Astrocyte (in vitro differentiated cells and primary cell): ENCODE measurements at regions not wholly inside any gene's neighbourhood (a gene's known extent, or its start where the extent isn't known, plus 50 kb on each side); places are given as distances from the start of the nearest gene placed in this dataset.

ENCODE experiments used
- DNase-seq: peaks from one replicate; pipeline ENCODE4 v3.0.0-alpha.2; 2010; ENCODE audit warnings: low read depth
- FAIRE-seq: peaks from 2 replicates; lab custom pipeline; 2011; peaks lifted over from hg19 to GRCh38; lab: Jason Lieb, UNC
- H2AFZ ChIP-seq: 2 replicates; pipeline ENCODE4 v1.6.0; 2012; ENCODE audit warnings: low read depth, low read length, inconsistent platforms
- H3K27ac ChIP-seq: 2 replicates; pipeline ENCODE4 v1.5.1; 2011; ENCODE audit warnings: low read depth, low read length, inconsistent platforms
- H3K27me3 ChIP-seq: 2 replicates; pipeline ENCODE4 v1.6.0; 2011; ENCODE audit warnings: low read length, inconsistent platforms; ENCODE audit not compliant: insufficient read depth
- H3K36me3 ChIP-seq: 2 replicates; pipeline ENCODE4 v1.5.1; 2011; ENCODE audit warnings: low read length, inconsistent platforms; ENCODE audit not compliant: insufficient read depth
- H3K4me1 ChIP-seq: 2 replicates; pipeline ENCODE4 v1.5.1; 2011; ENCODE audit warnings: low read length, inconsistent platforms; ENCODE audit not compliant: insufficient read depth
- H3K4me2 ChIP-seq: 2 replicates; pipeline ENCODE4 v1.6.0; 2012; ENCODE audit warnings: low read length, inconsistent platforms
- H3K4me3 ChIP-seq: 2 replicates; pipeline ENCODE4 v1.5.1; 2011; ENCODE audit warnings: low read depth, mild to moderate bottlenecking, low read length, inconsistent platforms; ENCODE audit not compliant: insufficient read depth
- H3K79me2 ChIP-seq: 2 replicates; pipeline ENCODE4 v1.6.0; 2012; ENCODE audit warnings: mild to moderate bottlenecking, low read length, inconsistent platforms; ENCODE audit not compliant: insufficient read depth
- H3K9ac ChIP-seq: 2 replicates; pipeline ENCODE4 v1.6.0; 2012; ENCODE audit warnings: mild to moderate bottlenecking, low read length, inconsistent platforms
- H3K9me3 ChIP-seq: 2 replicates; pipeline ENCODE4 v1.5.1; 2012; ENCODE audit warnings: low read depth, mild to moderate bottlenecking, low read length, inconsistent platforms; ENCODE audit not compliant: insufficient read depth
- H4K20me1 ChIP-seq: 2 replicates; pipeline ENCODE4 v1.6.0; 2012; ENCODE audit warnings: low read length, inconsistent platforms; ENCODE audit not compliant: insufficient read depth
- H3K27ac Mint-ChIP-seq: one replicate; pipeline ENCODE4 v1.8.0; 2021; ENCODE audit warnings: mild to moderate bottlenecking, mixed read lengths; ENCODE audit not compliant: unreplicated experiment
- H3K27me3 Mint-ChIP-seq: one replicate; pipeline ENCODE4 v1.8.0; 2021; ENCODE audit warnings: low read depth, mixed read lengths; ENCODE audit not compliant: unreplicated experiment
- H3K36me3 Mint-ChIP-seq: one replicate; pipeline ENCODE4 v1.8.0; 2021; ENCODE audit warnings: low read depth, mixed read lengths; ENCODE audit not compliant: unreplicated experiment
- H3K4me1 Mint-ChIP-seq: one replicate; pipeline ENCODE4 v1.8.0; 2021; ENCODE audit warnings: low read depth, mixed read lengths; ENCODE audit not compliant: unreplicated experiment
- H3K4me3 Mint-ChIP-seq: one replicate; pipeline ENCODE4 v1.8.0; 2021; ENCODE audit warnings: mild to moderate bottlenecking, moderate library complexity, mixed read lengths; ENCODE audit not compliant: unreplicated experiment
- H3K9me3 Mint-ChIP-seq: one replicate; pipeline ENCODE4 v1.8.0; 2021; ENCODE audit warnings: mild to moderate bottlenecking, mixed read lengths; ENCODE audit not compliant: unreplicated experiment
- CTCF ChIP-seq: IDR thresholded peaks from 2 replicates; pipeline ENCODE4 v1.5.1; 2011; ENCODE audit warnings: low read depth, mild to moderate bottlenecking, inconsistent platforms, low read length, moderate library complexity; ENCODE audit not compliant: insufficient read depth
- EZH2 ChIP-seq: IDR thresholded peaks from 2 replicates; pipeline ENCODE4 v1.6.1; 2012; ENCODE audit warnings: mild to moderate bottlenecking, low read length, inconsistent platforms; ENCODE audit not compliant: insufficient read depth

- peaks cover 5% of the 10 kb centered on the region for H3K27me3 Mint-ChIP-seq
- Histone ChIP-seq H3K4me3 (no peak overlapping the region), H3K4me1 (no peaks in the 10 kb centered on the region), H3K27ac (no peak overlapping the region), H3K36me3 (no peaks in the 10 kb centered on the region), H3K9ac (no peak overlapping the region), H3K9me3 (no peaks in the 10 kb centered on the region), H2AFZ (no peak overlapping the region), H3K79me2 (no peaks in the 10 kb centered on the region), H4K20me1 (no peaks in the 10 kb centered on the region), H3K4me2 (no peak overlapping the region), H3K27me3 (no peaks in the 10 kb centered on the region)
- H3K27ac Mint-ChIP-seq = no peak overlapping the region
- no peak for TF ChIP-seq CTCF
- no peak overlapping the region for H3K4me3 Mint-ChIP-seq
- DNase-seq (no peak), FAIRE-seq (no peak)
- H3K36me3 Mint-ChIP-seq = no peaks in the 10 kb centered on the region
- no peaks in the 10 kb centered on the region for H3K9me3 Mint-ChIP-seq
- no peaks in the 10 kb centered on the region for H3K4me1 Mint-ChIP-seq
Measured at GRCh38 chr6:20036141-20036677, 176.1 kb downstream of the MBOAT1 start.

GRCh38 chr6:20038410-20039204 is 173.7 kb downstream of the MBOAT1 start:
- no peaks in the 10 kb centered on the region for H3K9me3 ChIP-seq
- H3K79me2 ChIP-seq = no peaks in the 10 kb centered on the region
- Mint-ChIP-seq H3K27me3 (peaks cover 5% of the 10 kb centered on the region), H3K4me3 (no peak overlapping the region), H3K4me1 (no peaks in the 10 kb centered on the region), H3K9me3 (no peaks in the 10 kb centered on the region), H3K27ac (no peak overlapping the region), H3K36me3 (no peaks in the 10 kb centered on the region)
- FAIRE-seq (no peak), DNase-seq (peak; percentile 28)
- H3K27ac ChIP-seq = no peak overlapping the region
- H2AFZ ChIP-seq = no peak overlapping the region
- no peaks in the 10 kb centered on the region for H3K36me3 ChIP-seq
- no peaks in the 10 kb centered on the region for H4K20me1 ChIP-seq
- no peak overlapping the region for H3K9ac ChIP-seq
- TF ChIP-seq EZH2 (no peak), CTCF (no peak)
- H3K4me1 ChIP-seq = no peaks in the 10 kb centered on the region
- no peak overlapping the region for H3K4me2 ChIP-seq
- H3K27me3 ChIP-seq = no peaks in the 10 kb centered on the region
- H3K4me3 ChIP-seq = no peak overlapping the region

GRCh38 chr6:20044883-20045282 is 167.4 kb downstream of the MBOAT1 start:
- Mint-ChIP-seq H3K4me3 (no peak overlapping the region), H3K27me3 (no peaks in the 10 kb centered on the region), H3K36me3 (no peaks in the 10 kb centered on the region), H3K9me3 (no peaks in the 10 kb centered on the region), H3K27ac (no peak overlapping the region), H3K4me1 (no peaks in the 10 kb centered on the region)
- Histone ChIP-seq H3K27ac (no peak overlapping the region), H4K20me1 (no peaks in the 10 kb centered on the region), H3K27me3 (no peaks in the 10 kb centered on the region), H3K4me3 (no peak overlapping the region), H3K36me3 (no peaks in the 10 kb centered on the region), H2AFZ (no peak overlapping the region), H3K4me1 (no peaks in the 10 kb centered on the region), H3K9me3 (no peaks in the 10 kb centered on the region), H3K9ac (no peak overlapping the region), H3K79me2 (no peaks in the 10 kb centered on the region), H3K4me2 (no peak overlapping the region)
- no peak for DNase-seq
- FAIRE-seq = no peak
- TF ChIP-seq EZH2 (no peak), CTCF (no peak)
